B cell (primary cell): ENCODE measurements at regions not wholly inside any gene's neighbourhood (a gene's known extent, or its start where the extent isn't known, plus 50 kb on each side); places are given as distances from the start of the nearest gene placed in this dataset.

Source experiments
- ATAC-seq: fragments of 200-7000 bp; cut with Tn5 transposase; one replicate; pipeline ENCODE4 v1.10.0; 2021; ENCODE audit warnings: low read depth, mild to moderate bottlenecking, moderate number of reproducible peaks, moderate library complexity
- CTCF ChIA-PET: fragments of 350-600 bp; sonication (Branson Sonifier 250); formaldehyde crosslinking; loops from one replicate; lab custom pipeline; 2021; ENCODE audit warnings: antibody characterized with exemption, inconsistent platforms; lab: Charles Lee
- POLR2A ChIA-PET: fragments of 350-600 bp; sonication (Branson Sonifier 250); formaldehyde crosslinking; loops from one replicate; lab custom pipeline; 2021; ENCODE audit warnings: antibody characterized with exemption; lab: Charles Lee
- DNase-seq: peaks from one replicate; pipeline ENCODE4 v3.0.0; 2013
- H2AFZ ChIP-seq: 2 replicates; pipeline ENCODE4 v1.6.1; 2012; ENCODE audit warnings: mild to moderate bottlenecking, low read depth, low read length; ENCODE audit not compliant: insufficient read depth, poor library complexity, severe bottlenecking
- H3K27ac ChIP-seq, 2 donors: 1 replicate in 1 of 2; 2 replicates in 1 of 2; pipeline ENCODE4 v1.5.1; 2012 to 2013; ENCODE audit warnings: low read length in 2 of 2, mild to moderate bottlenecking in 2 of 2, moderate library complexity in 1 of 2
- H3K27me3 ChIP-seq, 4 experiments: fragments of 200-600 bp in 1 of 4; sonication (generic) in 1 of 4; replicated peaks in 1 of 4; 1 replicate in 2 of 4; 2 replicates in 2 of 4; pipeline versions ENCODE4 v1.6.1 to v1.7.0; 2013 to 2016; ENCODE audit warnings: low read length in 3 of 4, mild to moderate bottlenecking in 2 of 4, mixed read lengths in 1 of 4, moderate library complexity in 1 of 4; ENCODE audit not compliant: insufficient read depth in 4 of 4, control insufficient read depth in 3 of 4; ENCODE audit errors: control extremely low read depth in 1 of 4
- H3K36me3 ChIP-seq, 2 experiments: replicated peaks in 1 of 2; 1 replicate in 1 of 2; 2 replicates in 1 of 2; pipeline versions ENCODE4 v1.6.1 to v1.7.1; 2013; ENCODE audit warnings: low read length in 1 of 2; ENCODE audit not compliant: insufficient read depth in 2 of 2, control insufficient read depth in 1 of 2; ENCODE audit errors: control extremely low read depth in 1 of 2, extremely low read depth in 1 of 2
- H3K4me1 ChIP-seq, 2 donors: fragments of 200-600 bp in 1 of 2; sonication (generic) in 1 of 2; 1 replicate in 1 of 2; 2 replicates in 1 of 2; pipeline versions ENCODE4 v1.5.1 to v1.6.1; 2013 to 2017; ENCODE audit warnings: low read length in 2 of 2; ENCODE audit not compliant: control insufficient read depth in 2 of 2, insufficient read depth in 2 of 2
- H3K4me2 ChIP-seq: replicated peaks from 2 replicates; pipeline ENCODE3; 2012; ENCODE audit warnings: mild to moderate bottlenecking, low read depth, low read length; ENCODE audit not compliant: poor library complexity, severe bottlenecking
- H3K4me3 ChIP-seq, 5 experiments: fragments of 200-600 bp in 1 of 5; sonication (generic) in 1 of 5; 1 replicate in 3 of 5; 2 replicates in 2 of 5; pipeline versions ENCODE4 v1.5.1 to v1.7.0; 2011 to 2016; ENCODE audit warnings: low read length in 4 of 5, mild to moderate bottlenecking in 4 of 5, low read depth in 2 of 5, control low read depth in 1 of 5, moderate library complexity in 1 of 5; ENCODE audit not compliant: insufficient read depth in 1 of 5; ENCODE audit errors: control extremely low read depth in 1 of 5, extremely low read depth in 1 of 5
- H3K79me2 ChIP-seq: fragments of 200-600 bp; sonication (generic); one replicate; pipeline ENCODE4 v1.6.0; 2016; ENCODE audit warnings: low read length; ENCODE audit not compliant: control insufficient read depth, insufficient read depth
- H3K9ac ChIP-seq: fragments of 200-600 bp; sonication (generic); 2 replicates; pipeline ENCODE4 v1.6.1; 2017; ENCODE audit warnings: mild to moderate bottlenecking, low read length, moderate library complexity
- H3K9me3 ChIP-seq, 3 donors: one replicate each; pipeline versions ENCODE4 v1.6.1 to v1.7.1; 2013; ENCODE audit warnings: low read length in 2 of 3; ENCODE audit not compliant: control insufficient read depth in 2 of 3, insufficient read depth in 1 of 3; ENCODE audit errors: control extremely low read depth in 1 of 3
- H4K20me1 ChIP-seq: 2 replicates; pipeline ENCODE4 v1.6.0; 2012; ENCODE audit warnings: mild to moderate bottlenecking, low read length; ENCODE audit not compliant: insufficient read depth, control insufficient read depth, poor library complexity, severe bottlenecking
- H3K27ac Mint-ChIP-seq: one replicate; pipeline ENCODE4 v1.8.0; 2021; ENCODE audit warnings: mixed read lengths
- H3K27me3 Mint-ChIP-seq: one replicate; pipeline ENCODE4 v1.8.0; 2021; ENCODE audit warnings: mixed read lengths
- H3K4me1 Mint-ChIP-seq: one replicate; pipeline ENCODE4 v1.8.0; 2021; ENCODE audit warnings: mixed read lengths
- H3K4me3 Mint-ChIP-seq: one replicate; pipeline ENCODE4 v1.8.0; 2021; ENCODE audit warnings: mixed read lengths
- H3K9me3 Mint-ChIP-seq: one replicate; pipeline ENCODE4 v1.8.0; 2022; ENCODE audit warnings: mixed read lengths; ENCODE audit not compliant: insufficient read depth
- CTCF ChIP-seq: fragments of 200-600 bp; IDR thresholded peaks from one replicate; pipeline ENCODE4 v1.8.0; 2022; ENCODE audit warnings: antibody characterized with exemption, mild to moderate bottlenecking
- EZH2 ChIP-seq: IDR thresholded peaks from 2 replicates; pipeline ENCODE4 v1.6.1; 2012; ENCODE audit warnings: borderline replicate concordance, low read depth, mild to moderate bottlenecking, moderate library complexity, low read length; ENCODE audit not compliant: insufficient read depth, poor library complexity, severe bottlenecking
- WGBS: methylation state at CpG from one replicate; pipeline ENCODE4 v1.1.5; 2013; ENCODE audit warnings: missing lambda C conversion rate; ENCODE audit not compliant: insufficient coverage; 5-methylcytosine and 5-hydroxymethylcytosine counted together
- intact Hi-C: fragments of 100-400 bp; cut with micrococcal nuclease; formaldehyde crosslinking; loops from one replicate; pipeline ENCODE4 v1.10.0; 2022

- Histone ChIP-seq H3K4me3 (no peak overlapping the region), H3K9ac (no peak overlapping the region), H3K9me3 (peaks cover 0 to 5% (median 0%) of the 10 kb centered on the region in 3 donors), H3K27me3 (no peaks in the 10 kb centered on the region), H2AFZ (no peak overlapping the region), H3K79me2 (no peaks in the 10 kb centered on the region), H3K4me2 (no peak overlapping the region), H3K4me1 (no peaks in the 10 kb centered on the region), H3K27ac (no peak overlapping the region), H3K36me3 (no peaks in the 10 kb centered on the region), H4K20me1 (no peaks in the 10 kb centered on the region)
- no peak for TF ChIP-seq CTCF
- TF ChIP-seq EZH2: no peak
- POLR2A ChIA-PET: no interaction called here
- WGBS: 78% methylated on average over 6 of the region's 8 CpGs
- H3K9me3 Mint-ChIP-seq: no peaks in the 10 kb centered on the region
- H3K4me3 Mint-ChIP-seq: no peak overlapping the region
- DNase-seq (no peak), ATAC-seq (no peak)
- CTCF ChIA-PET: no interaction called here
- intact Hi-C loops: no loop called here
- no peaks in the 10 kb centered on the region for H3K4me1 Mint-ChIP-seq
- H3K27me3 Mint-ChIP-seq: peaks cover 14% of the 10 kb centered on the region
- H3K27ac Mint-ChIP-seq: no peak overlapping the region
These were observed 118.8 kb downstream of the C16orf95 start for GRCh38 chr16:87198328-87198832.

- Histone ChIP-seq H3K4me1 (no peaks in the 10 kb centered on the region), H3K4me2 (no peak overlapping the region), H4K20me1 (no peaks in the 10 kb centered on the region), H3K27me3 (no peaks in the 10 kb centered on the region), H3K27ac (no peak overlapping the region), H3K9ac (no peak overlapping the region), H3K36me3 (no peaks in the 10 kb centered on the region), H2AFZ (no peak overlapping the region), H3K4me3 (no peak overlapping the region), H3K79me2 (no peaks in the 10 kb centered on the region), H3K9me3 (peaks cover 0 to 5% (median 0%) of the 10 kb centered on the region in 3 donors)
- Mint-ChIP-seq H3K27me3 (peaks cover 15% of the 10 kb centered on the region), H3K9me3 (no peaks in the 10 kb centered on the region), H3K4me1 (no peaks in the 10 kb centered on the region), H3K4me3 (no peak overlapping the region), H3K27ac (no peak overlapping the region)
- TF ChIP-seq EZH2: no peak
- TF ChIP-seq CTCF: no peak
- intact Hi-C loops: no loop called here
- DNase-seq (no peak), ATAC-seq (no peak)
- WGBS: 84% methylated on average over 7 of the region's 8 CpGs
- ChIA-PET POLR2A (no interaction called here), CTCF (no interaction called here)
These were observed 118.3 kb downstream of the C16orf95 start for GRCh38 chr16:87198881-87199280.
